NCI-H1105 (cell line): ENCODE measurements at regions not wholly inside any gene's neighbourhood (a gene's known extent, or its start where the extent isn't known, plus 50 kb on each side); places are given as distances from the start of the nearest gene placed in this dataset.

Experiments used
- DNase-seq: peaks from one replicate; lab custom pipeline; 2025; lab: John Stamatoyannopoulos, UW

- DNase-seq, result no peak
Observed at GRCh38 chr3:23746441-23746840, 59.3 kb upstream of the UBE2E1 start.

- no peak for DNase-seq
Observed at GRCh38 chr3:23747841-23748240, 57.9 kb upstream of the UBE2E1 start.

GRCh38 chr3:23748398-23749110, 57.2 kb upstream of the UBE2E1 start:
- DNase-seq, result no peak

GRCh38 chr3:23749609-23750008, 56.1 kb upstream of the UBE2E1 start:
- DNase-seq, result no peak

GRCh38 chr3:23750573-23751210, 55.1 kb upstream of the UBE2E1 start:
- DNase-seq, result no peak

GRCh38 chr3:23751212-23751723, 54.5 kb upstream of the UBE2E1 start:
- no peak for DNase-seq

- no peak for DNase-seq
Observed at GRCh38 chr3:23752126-23752525, 53.6 kb upstream of the UBE2E1 start.

- DNase-seq, result no peak
Observed at GRCh38 chr3:23754215-23754614, 51.5 kb upstream of the UBE2E1 start.
